HG03139 (cell line): ENCODE measurements at regions not wholly inside any gene's neighbourhood (a gene's known extent, or its start where the extent isn't known, plus 50 kb on each side); places are given as distances from the start of the nearest gene placed in this dataset.
"Not testable (repeated sequence)": the region's sequence is repeated elsewhere in the genome, so short reads cannot be mapped to it uniquely, and the experiment has no call there.

ENCODE experiments used
- ATAC-seq: cut with Tn5 transposase; IDR thresholded peaks from one replicate; pipeline ENCODE4 v1.9.1; 2021; ENCODE audit not compliant: unreplicated experiment

DNA sequence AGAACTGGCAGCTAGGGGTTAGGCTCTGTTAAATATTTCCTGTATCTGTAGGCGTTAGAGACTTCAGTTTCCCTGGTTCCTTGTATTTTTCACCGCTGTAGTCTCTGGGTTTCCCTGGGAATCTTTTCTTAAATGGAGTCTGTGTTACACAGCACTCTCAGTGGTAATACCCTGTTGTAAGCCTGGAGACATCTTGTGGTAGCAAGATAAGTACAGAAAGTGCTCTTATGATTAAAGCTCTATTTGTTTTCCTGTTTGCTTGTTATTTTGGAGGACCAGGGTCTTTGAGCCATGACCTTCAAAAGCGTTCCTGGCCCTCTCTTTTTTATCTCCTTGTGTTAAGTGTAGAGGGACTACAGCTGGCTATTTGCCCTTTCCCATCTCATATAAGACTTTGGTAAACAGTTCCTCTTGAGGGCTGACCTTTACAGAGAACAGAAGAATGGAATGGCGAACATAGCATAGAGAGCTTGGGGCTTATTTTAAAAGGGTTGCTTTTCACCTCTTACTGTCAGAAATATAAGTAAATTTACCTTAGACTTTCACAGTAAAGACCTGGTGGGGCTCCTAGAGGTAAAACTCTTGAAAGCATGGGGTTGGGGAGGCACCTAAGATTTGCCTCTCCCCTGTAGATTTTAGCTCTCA is 782.5 kb downstream of the FAT4 start:
- ATAC-seq: no peak

DNA sequence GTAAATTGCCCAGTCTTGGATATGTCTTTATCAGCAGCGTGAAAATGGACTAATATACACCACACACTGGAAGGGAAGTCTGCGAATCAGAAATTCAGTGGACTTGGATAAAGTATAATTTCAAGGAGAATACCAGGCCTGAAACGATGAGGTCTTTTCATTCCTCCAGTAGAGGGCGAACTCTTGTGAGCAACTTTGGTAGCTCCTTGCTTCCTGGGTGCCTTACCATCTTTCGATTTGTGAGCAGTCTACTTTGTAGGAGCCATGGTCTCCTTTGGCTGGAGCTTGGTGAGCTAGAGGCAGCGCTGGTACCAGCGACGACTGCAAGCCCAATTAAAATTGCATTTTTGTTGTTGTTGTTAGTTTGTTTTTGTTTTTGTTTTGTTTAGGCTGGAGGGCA is 791.9 kb downstream of the FAT4 start:
- ATAC-seq: no peak

DNA sequence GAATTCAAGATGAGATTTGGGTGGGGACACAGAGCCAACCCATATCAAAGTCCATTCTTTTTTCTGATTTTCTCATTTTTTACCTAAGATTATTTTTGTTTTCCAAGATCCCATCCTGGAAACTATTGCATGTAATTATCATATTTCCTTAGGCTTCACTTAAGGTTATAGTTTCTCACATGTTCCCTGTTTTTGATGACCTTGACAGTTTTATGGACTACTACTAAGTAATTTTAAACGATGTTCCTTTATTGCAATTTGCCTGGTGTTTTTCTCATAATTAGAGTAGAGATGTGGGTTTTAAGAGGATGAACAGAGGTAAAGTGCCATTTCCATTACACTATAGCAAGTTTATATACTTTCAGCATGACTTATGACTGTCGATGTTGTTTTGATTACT is 795.1 kb downstream of the FAT4 start:
- ATAC-seq: no peak

DNA sequence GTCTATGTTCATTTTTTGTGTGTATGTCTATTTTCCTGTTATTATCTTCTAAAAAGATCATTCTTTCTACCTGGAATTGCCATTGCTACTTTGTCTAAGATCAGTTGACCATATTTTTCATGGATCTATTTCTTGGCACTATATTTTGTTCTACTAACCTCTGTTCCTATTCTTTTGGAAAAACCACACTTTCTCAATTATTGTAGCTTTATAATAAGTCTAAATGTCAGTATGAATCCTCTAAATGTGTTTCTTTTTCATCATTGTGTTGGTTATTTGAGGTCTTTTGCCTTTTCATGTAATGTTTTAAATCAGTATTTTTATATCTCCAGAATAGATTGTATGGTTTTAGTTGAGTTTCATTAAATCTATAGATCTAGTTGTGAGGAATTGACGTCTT is 798.3 kb downstream of the FAT4 start:
- no peak for ATAC-seq

DNA sequence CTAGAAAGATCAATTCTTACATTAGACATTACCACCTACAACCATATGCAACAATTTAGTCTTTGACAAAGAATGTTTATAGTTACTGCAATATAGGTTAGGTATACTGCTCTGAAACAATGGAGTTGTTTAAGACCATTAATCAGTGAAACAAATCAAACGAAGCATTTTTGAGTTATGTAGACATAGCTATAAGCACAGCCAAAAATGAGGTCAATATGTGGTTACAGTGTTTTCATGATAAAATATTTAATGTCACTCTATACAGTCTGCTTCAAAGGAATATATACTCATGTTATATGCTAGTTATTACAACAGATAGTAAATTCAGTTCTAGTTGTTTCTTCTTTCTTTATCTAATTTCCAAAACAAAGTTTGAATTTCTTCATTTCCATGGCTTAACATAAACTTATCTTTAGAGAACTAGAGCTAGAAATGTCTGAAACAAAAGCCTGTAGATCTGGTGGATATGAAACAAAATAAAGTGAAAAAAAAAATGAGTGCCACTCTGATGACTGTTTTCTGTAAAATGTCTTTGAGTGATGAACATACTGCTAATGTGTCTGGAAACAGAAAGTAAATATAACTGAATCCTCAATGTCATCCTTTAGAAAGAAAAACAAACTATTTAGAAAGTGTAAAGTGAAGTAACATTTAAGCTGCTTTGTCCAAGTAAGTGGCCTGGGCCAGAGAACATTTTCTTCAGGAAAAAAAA is 809.0 kb downstream of the FAT4 start:
- no peak for ATAC-seq

DNA sequence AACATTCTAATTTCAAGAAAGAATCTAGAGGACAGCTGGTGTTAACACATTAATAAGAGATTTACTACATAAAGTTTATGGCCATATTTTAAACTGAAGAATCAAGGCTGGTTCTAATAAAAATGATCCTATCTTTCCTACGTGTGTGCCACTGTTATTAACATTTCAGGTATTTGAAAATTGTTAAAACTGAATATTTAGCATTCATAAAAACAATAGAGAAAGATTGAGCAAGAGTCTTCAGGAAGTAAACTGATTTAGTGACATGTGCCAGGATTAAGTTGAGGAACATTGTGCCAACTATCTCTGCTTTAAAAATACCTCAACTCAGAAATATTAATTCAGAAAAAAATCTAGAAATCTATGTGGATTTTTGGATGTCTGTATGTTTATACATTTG is 810.1 kb downstream of the FAT4 start:
- no peak for ATAC-seq

DNA sequence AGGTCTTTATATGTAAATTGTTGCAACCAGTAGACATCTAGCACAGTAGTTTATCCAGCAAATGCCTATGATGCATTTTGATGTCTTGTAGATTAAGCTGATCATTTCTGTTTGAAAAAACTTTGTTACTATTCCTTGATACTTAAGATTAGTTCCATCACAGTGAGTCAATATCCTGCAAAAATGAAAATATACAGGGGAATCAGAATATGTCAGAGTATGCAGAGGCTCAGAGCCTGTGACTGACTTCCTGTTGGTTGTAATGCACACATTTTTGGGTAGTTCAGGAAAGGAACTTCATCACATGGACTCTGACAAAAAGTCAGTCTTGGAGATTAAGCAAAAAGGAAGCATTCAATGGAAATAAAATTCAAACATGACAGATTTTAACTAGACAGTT is 815.5 kb downstream of the FAT4 start:
- ATAC-seq: no peak

DNA sequence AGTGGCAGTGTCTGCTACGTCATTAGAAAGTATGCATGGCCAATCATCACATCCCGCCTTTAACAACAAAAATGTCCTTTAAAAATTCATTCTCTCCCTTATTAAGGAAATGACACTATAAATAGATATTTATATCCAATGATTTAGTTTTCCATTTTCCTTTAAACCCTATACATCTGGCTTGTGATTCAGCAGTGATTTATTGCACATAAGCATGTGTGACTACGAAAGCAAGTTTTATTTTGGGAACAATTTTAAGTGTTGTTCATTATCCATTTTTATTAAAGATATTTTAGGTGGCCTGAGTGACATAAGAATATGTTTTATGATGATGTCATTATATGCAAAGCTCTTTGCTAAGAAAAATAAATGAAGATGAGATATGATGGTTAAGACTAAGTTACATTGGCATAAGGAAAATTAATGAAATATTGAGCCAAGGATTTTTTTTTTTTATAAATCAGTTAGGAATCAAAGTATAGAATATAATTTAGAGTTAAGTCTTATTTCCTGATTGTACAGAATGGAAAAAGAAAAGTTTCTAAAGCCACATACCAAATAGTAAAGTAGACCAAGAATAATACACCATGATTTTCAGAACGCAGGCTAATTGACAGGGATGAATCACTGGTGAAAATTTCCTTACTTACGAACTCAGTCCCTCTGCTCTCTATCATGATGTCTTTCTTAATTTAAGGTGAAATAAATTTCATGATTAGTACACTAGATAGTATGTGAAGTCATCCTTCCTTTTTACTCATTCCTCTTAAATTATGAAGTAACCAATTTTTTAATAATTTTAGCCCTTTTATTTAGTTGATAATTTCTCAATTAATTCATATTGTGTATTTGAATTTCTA is 822.4 kb downstream of the FAT4 start:
- no peak for ATAC-seq

DNA sequence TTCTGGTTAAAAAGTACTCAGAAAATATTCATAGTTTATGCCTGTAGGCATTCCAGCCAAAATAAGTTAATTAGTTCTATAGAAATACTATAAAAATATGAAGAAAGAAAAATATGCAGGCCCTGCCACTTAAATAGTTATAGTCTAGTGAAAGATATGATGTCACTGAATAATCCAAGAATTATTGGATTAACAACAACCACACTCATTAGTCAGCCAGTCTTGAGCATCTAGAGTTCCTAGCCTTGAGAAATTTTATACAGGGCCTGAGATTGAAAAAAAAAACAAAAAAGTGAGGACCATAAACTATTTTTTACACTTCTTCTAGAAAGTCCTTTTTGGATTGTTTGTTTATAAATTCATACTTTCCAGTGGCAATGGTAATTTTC is 823.0 kb downstream of the FAT4 start:
- ATAC-seq: no peak

DNA sequence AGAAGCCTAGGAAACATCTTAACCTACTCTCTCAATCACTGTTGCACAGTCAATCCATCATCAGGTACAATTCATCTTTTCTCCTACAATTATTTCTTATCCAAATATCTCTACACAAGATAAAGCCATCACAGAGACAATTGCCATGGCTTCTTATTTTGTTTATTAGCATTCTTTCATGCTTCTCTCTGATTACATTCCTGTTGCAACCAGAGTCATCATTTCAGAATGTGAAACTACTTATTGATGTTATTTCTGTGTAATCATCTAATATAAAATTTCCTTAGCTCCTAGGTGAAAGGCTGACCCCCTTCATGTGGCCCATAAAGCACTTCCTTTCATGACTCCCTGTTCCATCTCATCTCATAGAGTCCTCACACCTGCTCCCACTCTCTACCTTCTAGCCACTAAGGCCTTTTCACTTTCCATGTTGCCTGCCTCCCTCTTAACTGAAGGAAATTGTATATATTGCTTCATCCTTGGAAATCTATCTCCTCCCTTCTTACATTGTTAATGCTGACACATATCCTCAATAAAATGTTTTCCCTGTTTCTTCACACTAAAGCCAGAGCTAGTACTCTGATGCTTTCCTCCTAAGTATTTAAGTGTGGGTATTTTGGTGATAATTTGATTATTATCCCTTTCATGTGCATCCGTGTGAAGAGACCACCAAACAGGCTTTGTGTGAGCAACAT is 829.9 kb downstream of the FAT4 start:
- no peak for ATAC-seq

DNA sequence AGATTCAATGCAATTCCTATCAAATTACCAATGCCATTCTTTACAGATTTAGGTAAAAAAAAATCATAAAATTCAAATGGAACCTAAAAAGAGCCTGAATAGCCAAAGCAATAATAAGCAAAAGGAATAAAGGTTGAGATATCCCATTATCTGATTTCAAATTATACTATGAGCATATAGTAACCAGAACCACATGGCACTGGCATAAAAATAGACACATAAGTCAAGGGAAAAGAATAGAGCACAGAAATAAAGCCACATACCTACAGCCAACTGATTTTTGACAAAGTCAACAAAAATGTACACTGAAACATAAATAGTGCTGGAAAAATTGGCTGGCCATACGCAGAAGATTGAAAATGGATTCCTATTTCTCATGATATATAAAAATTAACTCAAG is 853.7 kb downstream of the FAT4 start:
- no peak for ATAC-seq

DNA sequence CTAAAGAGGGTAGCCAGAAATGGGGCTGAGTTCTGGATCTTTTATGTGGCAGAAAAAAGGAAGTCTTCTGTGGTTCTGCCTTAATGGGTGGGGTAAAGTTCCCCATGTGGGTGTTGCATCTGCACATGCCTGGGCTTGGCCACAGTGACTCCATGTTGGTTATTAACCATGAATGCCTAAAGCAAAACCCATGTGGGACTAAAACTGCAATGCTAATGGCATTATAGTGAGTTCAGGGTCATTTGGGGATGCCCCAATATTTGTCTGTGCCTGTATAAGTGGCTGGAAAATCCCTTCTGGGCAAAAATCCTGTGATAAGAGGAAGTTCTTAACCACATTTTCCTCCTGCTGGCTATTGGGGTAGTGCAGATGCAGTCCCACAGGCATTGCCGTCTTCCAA is 857.4 kb downstream of the FAT4 start:
- no peak for ATAC-seq

DNA sequence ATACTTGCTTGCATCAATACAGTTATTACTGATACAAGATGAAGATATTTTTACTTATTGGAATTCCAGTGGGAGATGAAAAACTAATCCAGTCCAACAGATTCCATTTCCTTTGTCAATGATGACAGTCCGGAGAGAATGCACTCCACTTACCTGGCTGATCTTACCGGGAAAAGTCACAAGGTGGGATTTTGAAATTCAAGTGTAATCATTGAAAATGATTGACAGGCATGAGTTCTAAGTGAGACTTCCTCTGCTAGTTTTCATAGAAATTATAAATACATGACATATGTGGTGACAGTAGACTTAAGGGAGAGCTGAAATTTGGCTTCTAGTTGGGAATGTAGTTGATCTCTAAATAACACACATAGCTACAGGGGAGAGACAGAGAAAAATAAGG is 859.9 kb downstream of the FAT4 start:
- no peak for ATAC-seq

DNA sequence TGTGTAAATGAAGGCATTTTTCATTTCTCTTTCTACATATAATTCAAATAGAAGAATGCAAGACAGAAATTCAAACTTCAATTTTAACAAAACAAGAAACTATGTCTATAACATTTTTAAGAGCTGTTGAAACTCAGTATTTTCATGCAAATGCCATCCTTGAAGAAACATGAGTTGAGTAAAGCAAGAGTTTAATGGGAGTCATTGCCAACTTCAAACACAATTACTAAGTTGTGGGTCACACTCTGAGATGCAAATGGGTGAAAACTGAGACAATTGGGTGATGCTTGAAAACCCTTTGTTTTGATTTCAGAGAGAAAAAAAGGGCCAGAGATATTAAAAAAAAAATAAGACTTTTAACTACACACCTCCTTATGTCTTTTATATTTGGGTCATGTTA is 865.9 kb downstream of the FAT4 start:
- ATAC-seq: no peak

DNA sequence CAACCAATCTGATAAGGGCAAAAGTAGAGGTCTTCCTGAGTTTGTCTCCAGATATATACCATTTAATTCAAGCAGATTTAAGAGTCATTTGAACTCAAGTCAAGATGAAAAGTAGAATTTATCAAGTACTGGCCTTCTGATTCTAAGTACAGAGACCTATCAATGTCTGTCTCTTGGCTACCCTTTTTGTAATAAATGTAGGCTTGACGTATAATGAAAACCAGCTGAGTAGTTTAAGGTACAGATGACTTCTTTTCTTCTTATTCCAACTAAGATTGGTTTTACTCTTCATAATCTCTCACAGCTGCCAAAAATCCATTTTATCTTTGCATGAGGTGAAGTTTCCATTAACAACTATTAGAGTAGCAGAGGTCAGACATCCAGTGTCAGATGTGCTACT is 867.6 kb downstream of the FAT4 start:
- ATAC-seq: no peak

DNA sequence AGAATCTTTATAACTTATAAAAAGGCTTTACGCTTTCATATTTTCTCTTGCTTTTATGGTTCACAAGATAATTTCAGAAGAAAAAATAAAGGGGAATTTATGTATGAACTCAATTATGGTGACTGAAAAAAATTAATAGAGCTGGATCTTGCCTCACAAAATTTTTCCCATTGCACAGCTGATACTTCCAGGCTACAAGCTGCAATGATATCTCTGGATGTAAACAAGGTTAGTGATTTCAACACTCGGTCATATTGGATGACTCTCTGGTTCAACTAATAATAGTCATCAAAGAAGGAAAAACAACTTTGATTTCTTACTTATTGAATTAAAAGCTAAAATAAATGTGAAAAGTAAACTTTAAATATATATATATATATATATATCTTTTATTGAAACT is 868.0 kb downstream of the FAT4 start:
- ATAC-seq: no peak

DNA sequence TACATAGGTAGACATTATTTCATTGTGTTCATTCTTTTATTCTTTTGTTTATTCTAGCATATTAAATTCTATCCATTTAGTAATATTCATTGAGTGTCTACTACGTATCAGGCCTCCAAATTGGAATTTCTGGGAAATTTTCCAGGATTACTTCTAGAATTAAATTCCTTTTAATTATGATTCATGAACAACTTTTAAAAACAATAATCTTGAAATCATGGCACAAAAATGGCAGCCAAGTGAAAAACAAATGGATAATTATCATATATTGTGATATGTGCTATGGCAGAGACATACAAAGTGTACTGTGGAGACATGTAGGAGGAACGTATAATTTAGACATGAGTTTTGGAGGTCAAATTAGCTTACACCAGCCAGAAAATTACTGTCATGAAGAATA is 868.5 kb downstream of the FAT4 start:
- no peak for ATAC-seq

DNA sequence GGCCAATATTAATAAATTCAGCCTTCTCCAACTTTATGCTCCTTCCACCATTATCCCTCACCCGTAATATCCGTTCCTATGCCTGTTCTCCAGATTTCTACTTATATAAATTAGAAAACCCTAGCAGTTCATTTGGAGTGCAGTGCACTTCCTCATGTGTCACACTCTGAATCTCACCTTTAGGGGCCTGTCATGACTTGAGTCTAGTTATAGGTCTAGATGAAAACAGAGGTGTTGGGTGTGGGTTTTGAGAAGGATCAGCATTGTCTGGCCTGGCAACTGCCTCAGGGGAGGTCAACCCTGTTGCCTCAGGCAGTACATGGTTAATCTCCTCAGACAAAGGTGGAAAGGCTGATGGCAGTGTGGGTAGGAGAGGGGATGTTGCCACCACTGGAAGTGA is 876.8 kb downstream of the FAT4 start:
- no peak for ATAC-seq

DNA sequence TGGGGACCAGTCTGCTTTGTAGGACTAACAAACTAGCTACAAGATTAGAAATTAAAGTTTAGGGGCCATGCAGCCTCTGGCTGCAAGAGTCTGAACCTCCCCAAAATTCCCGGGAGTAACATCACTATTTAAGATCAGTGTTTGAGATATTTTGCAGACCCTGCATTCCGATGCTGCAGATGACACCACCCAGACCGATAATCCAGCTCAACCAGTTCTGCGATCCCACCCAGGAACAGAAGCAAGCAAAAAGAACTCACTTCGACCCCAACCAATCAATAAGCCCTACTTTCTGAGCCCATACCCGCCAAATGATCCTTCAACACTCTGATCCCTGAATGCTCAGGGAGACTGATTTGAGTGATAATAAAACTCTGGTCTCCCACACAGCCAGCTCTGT is 877.8 kb downstream of the FAT4 start:
- no peak for ATAC-seq

DNA sequence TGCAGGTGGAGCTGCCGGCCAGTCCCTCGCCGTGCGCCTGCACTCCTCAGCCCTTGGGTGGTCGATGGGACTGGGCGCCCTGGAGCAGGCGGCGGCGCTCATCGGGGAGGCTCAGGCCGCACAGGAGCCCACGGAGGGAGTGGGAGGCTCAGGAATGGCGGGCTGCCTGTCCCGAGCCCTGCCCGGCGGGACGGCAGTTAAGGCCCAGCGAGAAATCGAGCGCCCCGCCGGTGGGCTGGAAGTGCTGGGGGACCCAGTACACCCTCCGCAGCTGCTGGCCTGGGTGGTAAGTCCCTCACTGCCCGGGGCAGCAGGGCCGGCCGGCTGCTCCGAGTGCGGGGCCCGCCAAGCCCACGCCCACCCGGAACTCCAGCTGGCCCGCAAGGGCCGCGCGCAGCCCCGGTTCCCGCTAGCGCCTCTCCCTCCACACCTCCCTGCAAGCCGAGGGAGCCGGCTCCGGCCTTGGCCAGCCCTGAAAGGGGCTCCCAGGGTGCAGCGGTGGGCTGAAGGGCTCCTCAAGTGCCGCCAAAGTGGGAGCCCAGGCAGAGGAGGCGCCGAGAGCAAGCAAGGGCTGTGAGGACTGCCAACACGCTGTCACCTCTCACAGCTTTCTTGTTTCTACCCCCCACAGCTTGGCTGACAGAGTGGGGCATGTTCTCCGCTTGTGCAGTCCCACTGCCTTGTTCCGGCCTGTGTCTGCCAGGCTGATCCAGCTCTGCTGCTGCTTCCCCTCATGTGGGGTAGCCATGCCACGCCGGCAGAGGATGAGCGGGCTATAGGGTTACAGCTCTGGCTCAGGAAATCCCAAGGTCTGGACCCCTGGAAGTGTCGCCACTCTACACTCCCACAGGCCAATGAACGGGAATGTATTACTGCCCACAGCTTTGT is 886.7 kb downstream of the FAT4 start:
- ATAC-seq: not testable (repeated sequence)

DNA sequence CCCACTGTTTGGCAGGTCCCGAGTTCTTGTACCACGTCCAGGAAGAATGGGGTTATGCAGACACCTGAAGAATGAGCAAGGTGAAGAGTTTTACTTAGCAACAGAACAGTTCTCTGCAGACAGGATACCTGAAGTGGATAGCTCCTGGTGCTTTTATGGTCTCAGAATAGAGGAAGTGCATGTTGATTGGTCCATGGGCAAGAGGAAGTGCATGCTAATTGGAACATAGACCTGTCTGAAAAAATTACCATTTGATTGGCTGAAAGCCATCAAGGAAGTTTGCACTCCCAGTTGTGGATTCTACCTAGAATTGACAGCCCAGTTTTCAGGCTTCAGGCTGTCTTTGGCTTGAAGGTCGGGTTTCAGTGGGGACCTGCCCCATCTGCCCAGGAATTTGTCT is 887.5 kb downstream of the FAT4 start:
- no peak for ATAC-seq
